Hematopoietic multipotent progenitor cell treated with erythropoietin and hydrocortisone succinate and interleukin-3 and kit ligand, for 4 days (in vitro differentiated cells): ENCODE measurements at regions not wholly inside any gene's neighbourhood (a gene's known extent, or its start where the extent isn't known, plus 50 kb on each side); places are given as distances from the start of the nearest gene placed in this dataset.
A peak's percentile ranks its signal among the peaks of the same experiment; 100 is the strongest.

ENCODE experiments used
- DNase-seq: peaks from one replicate; pipeline ENCODE4 v3.0.0-alpha.2; 2015

DNA sequence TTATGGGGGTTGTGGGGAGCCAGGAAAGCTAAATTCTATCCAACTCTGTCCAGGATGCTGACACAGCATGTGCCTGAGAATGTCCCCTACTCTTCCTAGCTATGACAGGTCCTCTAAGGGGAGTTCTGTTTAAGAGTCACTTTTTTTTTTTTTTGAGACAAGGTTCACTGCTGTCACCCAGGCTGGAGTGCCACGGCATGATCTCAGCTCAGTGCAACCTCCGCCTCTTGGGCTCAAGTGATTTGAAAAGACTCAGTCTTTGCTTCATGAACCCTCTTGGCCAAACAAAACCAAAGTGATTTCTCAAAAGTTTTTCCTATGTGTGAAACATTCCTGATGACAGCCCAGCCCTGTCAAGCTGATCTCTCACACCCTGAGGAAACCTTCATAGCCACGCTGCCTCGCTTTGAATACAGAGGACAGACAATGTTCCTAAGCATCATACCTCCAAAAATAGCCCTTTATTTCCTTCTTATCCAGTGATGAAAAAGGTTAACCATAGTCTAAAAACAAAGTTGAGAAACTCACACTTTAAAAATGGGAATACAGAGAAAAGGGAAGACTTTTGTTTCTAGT is 105.5 kb upstream of the PROK2 start:
- DNase-seq = no peak

DNA sequence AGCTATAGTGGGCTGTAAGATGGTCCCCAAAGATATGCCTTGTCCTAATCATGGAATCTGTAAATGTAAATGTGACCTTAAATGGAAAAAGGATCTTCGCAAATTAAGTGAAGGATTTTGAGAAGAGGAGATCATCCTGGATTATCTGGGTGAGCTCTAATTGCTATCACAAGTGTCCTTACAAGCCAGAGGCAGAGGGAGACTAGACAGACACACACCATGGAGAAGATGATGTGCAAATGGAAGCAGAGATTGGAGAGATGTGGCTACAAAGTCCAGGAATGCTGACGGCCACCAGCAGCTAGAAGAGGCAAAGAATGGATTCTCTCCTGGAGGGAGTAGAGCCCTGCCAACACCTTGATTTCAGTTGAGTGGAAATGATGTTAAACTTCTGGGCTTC is 102.3 kb upstream of the PROK2 start:
- no peak for DNase-seq

DNA sequence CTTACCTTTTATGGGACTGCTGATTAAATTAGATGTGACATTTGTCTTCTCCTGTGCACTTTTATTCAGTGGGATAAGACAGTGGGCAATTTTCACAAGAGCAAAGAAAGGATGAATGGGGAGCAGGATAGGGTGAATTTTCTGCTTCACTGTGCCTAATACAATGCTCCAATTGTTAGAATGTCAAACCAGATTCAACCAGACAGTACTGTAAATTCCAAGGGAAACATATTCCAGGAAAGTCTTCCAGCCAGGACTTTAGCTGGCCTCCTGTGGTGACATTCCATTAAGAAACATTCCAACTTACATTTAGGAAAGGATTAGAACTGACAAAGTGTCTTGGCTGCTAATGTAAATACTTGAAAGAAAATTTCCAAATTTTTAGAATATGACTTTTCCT is 100.1 kb upstream of the PROK2 start:
- no peak for DNase-seq

DNA sequence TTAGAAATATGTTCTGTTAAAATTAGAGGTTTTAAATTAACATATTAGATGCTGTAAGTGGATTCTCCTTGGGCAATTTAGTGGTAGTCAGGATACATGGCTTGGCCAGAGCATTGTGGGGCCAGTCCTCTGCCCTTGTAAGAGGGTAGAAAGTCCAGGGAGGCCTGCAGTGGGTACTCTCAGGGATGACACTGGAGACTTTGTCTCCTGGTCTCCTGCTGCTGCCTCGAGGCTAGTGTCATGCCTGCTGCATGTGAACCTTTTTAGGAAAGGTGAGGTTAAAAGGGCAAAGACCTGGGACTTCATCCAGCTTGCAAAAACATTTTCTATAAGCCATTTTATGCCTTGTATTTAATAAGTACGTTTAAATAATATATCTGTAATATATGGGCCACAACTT is 96.8 kb upstream of the PROK2 start:
- no peak for DNase-seq

DNA sequence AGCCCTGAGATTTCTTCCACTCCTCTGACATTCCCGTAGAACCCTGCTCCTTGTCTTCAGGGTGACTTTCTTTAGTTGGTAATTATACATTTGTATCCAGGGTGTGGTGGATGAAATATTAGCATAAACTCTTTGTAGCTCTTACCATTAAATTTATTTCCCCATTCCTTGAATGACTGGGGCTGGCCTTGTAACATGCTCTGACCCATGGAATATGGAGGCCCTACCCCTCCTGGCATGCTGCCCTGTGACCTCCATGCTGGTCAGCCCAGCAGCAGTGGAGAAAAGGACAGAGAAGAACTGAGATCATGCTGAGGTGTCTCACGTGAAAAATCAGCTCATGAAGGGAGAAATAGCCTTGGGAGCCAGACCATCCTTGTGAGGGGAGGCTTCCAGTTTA is 96.1 kb upstream of the PROK2 start:
- DNase-seq = no peak

DNA sequence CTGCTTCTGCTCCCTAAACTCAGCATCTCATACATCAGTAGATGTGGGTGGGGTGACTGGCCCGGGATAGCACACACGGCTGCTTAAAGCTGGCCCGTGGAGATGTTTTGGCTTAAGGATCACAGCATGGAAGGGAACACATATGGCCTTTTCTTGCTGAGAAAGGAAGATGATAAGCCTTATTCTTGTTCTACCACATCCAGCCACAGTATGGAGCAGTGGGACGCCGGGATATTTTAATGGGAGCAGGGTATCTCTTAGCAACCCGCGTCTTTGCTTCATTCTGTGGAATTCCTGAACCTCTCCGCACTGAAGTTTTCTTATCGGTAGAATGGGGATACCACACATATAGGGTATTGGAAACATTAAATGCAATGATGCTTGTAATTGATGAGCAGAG is 94.1 kb upstream of the PROK2 start:
- no peak for DNase-seq

DNA sequence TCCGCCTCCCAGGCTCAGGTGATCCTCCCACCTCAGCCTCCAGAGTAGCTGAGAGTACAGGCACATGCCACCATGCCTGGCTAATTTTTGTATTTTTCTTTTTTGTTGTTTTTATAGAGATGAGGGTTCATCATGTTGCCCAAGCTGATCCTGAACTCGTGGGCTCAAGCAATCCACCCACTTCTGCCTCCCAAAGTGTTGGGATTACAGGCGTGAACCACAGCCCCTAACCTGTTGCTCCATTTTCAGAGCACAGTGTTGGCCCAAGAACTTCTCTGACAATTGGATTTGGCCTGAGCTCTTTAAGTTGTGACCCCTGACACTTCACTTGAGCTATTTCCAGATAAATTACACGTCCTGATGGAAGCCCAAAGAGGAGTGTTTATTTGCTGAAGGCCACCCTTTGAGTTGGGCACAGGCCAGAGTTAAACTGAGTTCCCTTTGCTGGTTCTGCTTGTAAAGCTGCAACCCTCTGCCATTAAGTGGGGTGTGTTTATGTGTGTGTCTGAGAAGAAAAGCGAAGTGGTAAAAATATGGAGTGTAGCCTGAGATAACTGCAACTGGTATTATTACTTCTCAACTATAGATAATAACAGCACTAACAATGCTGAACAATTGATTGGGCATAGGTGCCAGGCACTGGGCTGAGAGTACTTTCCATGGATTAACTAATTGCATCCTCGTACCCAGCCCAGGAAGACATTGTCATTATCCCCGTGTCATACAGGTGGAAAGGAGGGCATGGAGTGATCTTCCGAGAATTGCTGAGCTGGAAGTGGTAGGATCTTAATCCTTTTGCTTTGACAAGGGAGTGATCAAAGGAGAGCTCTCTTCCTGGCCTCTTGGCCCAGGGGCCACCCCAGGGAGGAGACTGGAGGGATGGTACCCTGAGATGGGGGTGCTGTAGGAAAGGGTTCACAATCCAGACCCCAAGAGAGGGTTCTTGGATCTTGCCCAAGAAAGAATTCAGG is 91.5 kb upstream of the PROK2 start:
- no peak for DNase-seq

DNA sequence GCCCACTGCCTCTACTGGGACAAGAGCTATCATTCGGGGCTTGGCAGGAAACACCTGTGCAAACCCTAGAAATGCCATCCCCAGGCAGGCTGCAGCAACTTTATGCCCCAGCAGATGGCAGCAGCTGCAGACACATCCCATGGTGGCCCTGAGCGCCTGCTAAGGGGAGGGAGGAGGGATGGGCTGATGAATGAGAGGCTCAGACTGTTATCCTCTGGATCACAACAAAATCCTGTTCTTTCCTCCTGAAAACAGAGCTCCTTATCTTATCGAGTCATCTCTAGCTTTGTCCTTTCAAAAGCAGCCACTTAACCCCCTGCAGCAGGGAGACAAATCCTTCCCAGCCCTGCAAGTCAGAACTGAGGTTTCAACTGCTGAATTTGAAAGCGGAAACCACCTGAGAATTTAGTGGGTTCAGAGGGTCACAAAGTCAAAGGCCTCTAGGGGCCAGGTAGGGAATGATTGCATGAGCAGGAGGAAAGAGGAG is 90.6 kb upstream of the PROK2 start:
- peak; percentile 87 for DNase-seq

DNA sequence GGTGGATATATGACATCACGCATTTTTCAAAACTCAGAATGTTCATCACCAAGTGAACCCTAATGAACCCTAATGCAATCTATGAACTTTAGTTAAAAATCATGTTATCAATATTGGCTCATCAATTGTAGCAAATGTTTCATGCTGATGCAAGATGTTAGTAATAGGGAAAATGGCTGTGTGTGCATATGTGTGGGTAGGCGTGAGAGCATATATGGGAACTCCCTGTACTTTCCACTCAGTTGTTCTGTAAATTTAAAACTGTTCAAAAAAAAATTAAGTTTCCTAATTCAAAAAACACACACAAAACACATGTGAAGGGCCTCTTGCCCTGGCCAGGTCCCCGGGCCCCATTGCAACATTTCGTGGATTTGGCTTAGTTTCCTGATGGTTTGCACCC is 89.7 kb upstream of the PROK2 start:
- DNase-seq = peak; percentile 11

DNA sequence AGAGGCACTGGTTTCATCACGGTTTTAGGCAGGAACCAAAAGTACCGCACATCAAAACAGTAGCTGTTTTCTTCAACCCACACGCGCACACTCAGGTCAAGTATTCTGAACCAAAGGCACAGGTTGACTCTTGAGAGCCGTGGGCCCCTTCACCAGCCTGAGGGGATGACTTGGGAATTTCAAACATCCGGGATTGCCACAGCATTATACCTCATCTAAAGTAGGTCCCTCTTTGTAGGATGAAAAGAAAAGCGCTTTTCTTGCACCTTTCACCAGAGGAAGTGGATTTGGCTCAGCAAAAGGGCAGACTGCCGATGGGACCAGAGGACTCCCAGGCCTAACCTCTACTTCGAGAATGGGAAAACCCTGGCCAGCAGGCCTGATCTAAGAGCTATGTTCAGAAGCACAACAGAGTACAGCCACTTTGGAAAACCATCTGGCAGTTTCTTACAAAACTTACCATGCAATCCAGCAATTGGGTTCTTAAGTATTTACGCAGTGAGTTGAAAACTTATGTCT is 88.2 kb upstream of the PROK2 start:
- DNase-seq = no peak

DNA sequence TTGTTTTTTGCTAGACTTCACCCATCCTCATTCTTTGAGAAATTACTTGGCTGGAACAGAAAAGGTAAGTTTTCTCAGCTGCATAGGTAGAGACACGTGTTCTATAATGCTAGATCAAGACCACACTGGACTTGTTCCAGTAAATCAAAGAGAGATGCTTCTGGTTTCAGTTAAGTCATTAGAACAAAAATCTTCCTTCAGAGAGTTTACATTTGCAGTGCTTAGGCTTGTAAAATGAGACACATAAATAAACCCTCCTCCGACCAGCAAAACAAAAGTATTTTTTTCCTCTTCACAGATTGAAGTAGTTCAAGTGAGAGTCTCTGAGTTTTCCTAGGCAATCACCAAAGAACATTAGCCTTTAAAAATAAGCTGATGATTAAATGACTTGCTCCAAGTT is 87.3 kb upstream of the PROK2 start:
- DNase-seq = no peak

DNA sequence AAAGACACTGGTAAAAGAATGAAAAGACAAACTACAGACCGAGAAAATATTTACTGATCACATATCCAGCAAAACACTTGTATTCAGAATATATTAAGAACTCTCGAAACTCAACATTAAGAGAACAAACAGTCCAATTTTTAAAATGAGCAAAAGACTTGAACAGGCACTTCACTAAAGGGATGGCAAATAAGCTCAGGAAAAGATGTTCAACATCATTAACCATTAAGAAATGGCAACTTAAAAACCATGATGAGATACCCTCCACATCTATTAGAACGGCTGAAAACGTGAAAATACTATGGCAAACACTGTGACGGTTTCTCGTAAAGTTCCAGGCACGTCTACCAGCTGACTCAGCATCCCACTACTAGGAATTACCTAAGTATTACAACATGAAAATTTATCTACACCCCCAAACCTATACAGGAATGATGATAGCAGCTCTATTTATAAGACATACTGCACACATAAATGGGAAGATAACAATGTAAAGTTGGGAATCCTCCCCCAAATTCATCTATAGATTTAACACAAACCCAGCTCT is 86.1 kb upstream of the PROK2 start:
- DNase-seq = no peak

DNA sequence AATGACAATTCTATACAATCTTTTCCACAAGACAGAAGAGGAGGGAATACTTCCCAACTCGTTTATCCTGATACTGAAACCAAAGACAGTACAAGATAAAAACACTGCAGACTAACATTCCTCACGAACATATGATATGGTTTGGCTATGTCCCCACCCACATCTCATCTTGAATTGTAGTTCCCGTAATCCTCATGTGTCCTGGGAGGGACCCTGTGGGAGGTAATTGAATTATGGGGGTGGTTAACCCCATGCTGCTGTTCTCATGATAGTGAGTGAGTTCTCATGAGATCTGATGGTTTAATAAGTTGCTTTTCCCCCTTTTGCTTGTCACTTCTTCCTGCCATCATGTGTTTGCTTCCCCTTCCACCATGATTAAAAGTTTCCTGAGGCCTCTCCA is 83.9 kb upstream of the PROK2 start:
- DNase-seq = no peak

DNA sequence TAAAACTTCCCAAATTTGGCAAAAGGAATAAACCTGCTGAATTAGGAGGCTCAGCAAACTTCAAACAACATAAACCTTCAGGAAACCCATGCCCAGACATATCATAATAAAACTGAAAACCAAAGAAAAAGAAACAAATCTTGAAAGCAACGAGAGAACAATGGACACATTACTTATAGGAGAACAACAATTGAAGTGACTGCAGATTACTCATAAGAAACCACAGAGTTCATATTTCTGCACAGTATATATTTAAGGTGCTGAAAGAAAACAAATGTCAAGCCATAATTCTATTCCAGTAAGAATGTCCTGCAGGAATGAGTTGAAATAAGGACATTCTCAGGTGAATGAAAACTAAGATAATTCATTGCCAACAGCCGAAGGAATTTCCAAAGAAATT is 80.8 kb upstream of the PROK2 start:
- DNase-seq = no peak

DNA sequence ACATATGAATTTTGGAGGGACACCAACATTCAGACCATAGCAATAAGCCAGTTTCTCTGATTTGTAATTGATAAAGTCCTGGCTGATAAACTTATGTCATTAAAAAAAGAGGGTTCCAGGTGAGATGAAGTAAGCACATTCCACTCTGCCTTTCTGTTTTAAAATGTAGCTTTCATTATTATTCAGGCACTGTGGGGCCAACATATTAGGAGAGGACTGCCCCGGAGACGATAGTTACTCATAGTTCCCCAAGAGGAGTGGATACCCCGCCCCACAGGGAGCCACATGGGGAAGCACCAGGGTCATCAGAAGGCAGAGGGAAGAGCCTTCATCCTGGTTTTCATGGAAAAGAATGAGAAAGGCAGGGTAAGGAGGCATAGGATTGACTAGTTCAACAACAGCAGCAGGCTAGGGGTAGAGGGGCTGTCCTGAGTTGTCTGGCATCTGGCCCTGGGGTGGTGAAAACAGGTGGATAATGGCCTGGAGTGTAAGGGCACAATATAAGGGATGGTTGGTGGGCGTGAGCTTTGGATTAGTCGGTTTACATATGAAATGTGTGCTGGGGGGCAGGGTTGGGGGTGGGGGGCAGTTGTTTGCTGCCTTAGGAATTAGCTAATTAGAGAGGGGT is 78.7 kb upstream of the PROK2 start:
- DNase-seq = no peak

DNA sequence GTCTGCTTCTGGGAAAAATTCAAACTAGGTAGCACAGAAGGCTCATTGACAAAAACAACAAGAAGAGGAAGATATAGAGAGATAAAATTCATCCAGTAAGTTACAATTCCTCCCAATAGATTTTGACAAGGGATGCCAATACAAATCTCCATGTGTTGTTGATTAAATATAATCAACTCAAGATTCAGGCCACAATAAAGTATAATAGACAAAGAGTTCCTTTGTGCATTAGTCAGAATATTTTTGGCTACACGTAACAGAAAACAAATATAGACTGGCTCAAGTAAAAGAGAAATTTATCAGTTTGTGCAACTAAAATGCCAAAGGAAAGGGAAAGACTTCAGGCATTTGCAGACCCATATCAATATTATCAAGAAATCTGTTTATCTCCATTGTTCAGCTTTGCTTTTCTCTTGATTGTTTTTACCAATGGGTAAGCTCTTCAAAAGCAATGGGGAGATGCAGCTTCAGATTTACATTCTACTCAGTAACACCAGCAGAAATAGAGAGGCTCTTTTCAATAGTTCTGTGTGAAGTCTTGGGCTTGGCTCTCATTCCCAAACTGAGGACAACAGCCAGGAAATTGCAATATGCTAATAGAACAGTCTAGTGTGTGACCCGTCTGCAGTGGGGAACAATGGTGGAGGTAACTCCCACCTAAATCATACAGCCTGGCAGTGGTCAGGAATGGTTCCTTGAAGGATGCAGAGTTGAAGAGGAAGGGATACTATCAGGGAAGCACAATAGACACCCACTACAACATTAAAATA is 77.6 kb upstream of the PROK2 start:
- no peak for DNase-seq

DNA sequence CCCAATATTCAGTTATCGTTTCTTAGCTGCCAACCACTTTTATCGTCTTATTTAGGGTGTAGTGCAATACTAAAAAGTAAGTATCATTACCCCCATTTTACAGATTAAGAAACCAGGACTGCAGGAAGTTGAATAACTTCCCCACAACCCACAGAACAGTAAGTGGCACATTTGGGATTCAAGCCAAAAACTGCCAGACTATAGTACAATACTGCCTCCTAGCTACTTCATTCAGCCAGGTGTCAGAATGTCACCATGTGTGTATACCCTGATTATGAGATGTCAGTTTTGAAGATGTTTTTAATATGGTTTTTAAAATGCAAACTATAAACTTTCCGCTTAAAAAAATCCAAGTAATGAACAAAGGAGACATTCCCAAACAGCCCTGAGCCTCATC is 74.2 kb upstream of the PROK2 start:
- peak; percentile 93 for DNase-seq

DNA sequence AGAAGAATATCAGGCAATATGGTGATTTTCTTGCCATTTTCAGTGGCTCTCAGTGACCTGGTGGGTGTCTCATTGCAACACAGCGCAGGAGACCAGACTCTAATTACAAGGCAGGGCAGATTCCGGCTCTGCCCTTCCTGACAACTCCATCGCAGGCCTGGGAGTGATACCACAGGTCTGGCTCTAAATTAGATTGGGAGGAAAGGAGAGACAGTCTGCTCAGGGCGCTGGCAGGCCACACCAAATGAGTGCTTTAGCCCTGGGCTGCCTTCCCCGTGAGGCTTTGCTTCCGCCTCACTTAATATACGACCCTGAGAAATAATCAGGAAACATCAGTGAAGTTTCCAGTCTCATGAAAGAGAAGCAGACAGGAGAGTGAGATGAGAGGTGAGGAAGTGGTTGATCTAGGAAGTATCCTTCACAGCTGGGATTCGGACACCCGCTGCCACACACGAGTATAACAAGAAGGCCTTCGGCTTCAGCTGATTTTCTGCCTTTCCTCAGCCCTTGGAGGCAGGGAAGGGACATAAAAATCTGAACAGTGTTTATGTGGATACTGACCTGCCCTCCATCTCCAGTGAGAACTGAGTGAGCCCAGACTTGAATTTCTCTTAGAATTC is 73.7 kb upstream of the PROK2 start:
- no peak for DNase-seq

DNA sequence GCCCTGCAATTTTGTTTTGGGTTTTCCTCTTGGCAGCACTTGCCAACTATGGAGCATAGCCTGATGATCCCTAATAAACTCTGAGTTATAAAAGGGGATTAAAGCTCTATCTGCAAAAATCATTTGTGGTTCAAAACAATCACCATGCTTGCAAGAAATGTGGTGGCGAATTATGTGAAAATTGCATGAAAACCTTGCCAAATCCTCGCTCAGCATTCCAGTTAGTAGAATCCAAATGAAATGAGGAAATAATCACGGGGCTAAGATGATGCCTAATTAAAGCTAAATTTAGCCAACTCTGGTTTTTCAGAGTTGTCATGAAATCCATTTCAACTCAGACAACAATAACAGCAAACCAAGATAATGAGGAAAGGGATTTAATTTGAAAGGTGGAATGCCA is 73.0 kb upstream of the PROK2 start:
- no peak for DNase-seq

DNA sequence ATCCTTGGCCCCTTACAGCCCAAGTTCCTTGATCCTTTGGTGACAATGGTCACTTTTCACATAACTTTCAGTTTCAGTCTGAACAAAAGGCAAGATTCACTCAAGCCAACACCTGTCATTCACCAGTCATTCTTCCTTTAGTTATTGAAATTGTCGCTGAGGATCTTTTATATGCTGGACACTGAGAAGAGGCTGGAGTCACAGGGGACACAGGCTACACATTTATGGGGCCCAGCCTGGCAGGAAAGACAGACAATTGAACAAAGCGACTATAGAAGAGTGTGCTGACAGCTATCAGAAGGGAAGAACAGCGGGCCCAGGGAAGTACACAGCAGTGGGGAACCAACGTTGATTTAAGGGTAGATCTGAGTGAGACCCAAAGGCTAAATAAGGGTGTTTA is 69.8 kb upstream of the PROK2 start:
- DNase-seq = no peak

DNA sequence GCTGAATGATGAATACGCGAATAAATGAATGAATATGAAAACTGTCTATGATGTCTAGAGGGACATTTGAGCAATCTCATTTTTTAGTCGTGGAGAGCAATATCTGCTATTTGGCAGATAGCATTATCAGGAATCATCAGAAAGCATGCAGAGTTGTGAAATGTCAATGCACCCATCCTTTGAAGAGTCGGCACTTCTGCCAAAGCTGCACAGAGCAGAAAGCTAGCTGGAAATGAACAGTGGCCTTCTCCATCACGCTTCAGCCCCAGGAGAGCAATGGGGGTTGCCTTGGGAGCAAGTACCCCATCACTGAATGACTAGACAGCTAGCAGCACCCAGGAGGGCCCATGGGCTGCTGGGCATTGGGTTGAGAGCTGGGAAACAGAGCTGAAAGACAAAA is 69.1 kb upstream of the PROK2 start:
- peak; percentile 56 for DNase-seq

DNA sequence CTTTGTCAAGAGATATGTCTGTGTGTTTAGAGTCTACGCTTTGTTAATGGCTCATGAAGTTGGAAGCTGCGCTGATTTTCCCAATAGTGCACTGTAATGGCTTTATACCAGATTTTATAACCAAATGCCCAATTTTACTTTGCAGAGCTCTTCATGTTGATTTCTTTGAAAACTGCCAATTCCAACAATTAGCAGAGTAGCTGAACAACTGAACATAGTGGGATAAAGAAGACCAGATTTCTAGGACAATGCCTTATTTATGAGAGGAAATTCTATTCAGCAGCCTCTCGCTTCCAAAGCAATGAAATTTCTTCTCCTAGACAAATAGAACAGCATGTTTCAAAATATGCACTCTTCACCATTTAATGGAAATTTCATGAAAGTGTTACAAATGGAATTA is 66.9 kb upstream of the PROK2 start:
- DNase-seq = no peak
